ENCODE measurements at regions not wholly inside any gene's neighbourhood (a gene's known extent, or its start where the extent isn't known, plus 50 kb on each side); places are given as distances from the start of the nearest gene placed in this dataset.

DNA sequence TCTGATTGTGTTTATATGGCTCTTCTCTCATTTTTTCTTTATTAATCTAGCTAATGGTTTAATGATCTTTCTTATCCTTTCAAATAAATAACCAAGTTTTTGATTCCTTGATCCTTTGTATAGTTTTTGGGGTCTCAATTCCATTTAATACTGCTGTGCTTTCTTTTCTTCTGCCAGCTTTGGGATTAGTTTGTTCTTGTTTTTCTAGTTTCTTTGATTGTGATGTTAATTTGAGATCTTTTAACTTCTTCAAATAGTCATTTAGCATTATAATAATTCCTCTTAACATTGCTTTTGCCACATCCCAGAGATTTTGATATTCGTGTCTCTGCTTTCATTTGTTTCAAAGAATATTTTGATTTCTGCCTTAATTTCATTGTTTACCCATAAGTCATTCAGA, 1126.6 kb downstream of the NAALADL2 start:
- TF ChIP-seq, protein P1, sequence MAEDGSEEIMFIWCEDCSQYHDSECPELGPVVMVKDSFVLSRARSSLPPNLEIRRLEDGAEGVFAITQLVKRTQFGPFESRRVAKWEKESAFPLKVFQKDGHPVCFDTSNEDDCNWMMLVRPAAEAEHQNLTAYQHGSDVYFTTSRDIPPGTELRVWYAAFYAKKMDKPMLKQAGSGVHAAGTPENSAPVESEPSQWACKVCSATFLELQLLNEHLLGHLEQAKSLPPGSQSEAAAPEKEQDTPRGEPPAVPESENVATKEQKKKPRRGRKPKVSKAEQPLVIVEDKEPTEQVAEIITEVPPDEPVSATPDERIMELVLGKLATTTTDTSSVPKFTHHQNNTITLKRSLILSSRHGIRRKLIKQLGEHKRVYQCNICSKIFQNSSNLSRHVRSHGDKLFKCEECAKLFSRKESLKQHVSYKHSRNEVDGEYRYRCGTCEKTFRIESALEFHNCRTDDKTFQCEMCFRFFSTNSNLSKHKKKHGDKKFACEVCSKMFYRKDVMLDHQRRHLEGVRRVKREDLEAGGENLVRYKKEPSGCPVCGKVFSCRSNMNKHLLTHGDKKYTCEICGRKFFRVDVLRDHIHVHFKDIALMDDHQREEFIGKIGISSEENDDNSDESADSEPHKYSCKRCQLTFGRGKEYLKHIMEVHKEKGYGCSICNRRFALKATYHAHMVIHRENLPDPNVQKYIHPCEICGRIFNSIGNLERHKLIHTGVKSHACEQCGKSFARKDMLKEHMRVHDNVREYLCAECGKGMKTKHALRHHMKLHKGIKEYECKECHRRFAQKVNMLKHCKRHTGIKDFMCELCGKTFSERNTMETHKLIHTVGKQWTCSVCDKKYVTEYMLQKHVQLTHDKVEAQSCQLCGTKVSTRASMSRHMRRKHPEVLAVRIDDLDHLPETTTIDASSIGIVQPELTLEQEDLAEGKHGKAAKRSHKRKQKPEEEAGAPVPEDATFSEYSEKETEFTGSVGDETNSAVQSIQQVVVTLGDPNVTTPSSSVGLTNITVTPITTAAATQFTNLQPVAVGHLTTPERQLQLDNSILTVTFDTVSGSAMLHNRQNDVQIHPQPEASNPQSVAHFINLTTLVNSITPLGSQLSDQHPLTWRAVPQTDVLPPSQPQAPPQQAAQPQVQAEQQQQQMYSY (CRISPR knock-in tag; IDR thresholded peaks at IDR 0.05), result no peak
- TF ChIP-seq, protein P2, sequence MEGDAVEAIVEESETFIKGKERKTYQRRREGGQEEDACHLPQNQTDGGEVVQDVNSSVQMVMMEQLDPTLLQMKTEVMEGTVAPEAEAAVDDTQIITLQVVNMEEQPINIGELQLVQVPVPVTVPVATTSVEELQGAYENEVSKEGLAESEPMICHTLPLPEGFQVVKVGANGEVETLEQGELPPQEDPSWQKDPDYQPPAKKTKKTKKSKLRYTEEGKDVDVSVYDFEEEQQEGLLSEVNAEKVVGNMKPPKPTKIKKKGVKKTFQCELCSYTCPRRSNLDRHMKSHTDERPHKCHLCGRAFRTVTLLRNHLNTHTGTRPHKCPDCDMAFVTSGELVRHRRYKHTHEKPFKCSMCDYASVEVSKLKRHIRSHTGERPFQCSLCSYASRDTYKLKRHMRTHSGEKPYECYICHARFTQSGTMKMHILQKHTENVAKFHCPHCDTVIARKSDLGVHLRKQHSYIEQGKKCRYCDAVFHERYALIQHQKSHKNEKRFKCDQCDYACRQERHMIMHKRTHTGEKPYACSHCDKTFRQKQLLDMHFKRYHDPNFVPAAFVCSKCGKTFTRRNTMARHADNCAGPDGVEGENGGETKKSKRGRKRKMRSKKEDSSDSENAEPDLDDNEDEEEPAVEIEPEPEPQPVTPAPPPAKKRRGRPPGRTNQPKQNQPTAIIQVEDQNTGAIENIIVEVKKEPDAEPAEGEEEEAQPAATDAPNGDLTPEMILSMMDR (IDR thresholded peaks at IDR 0.05), result no peak
- TF ChIP-seq SMAD4 (CRISPR knock-in tag; IDR thresholded peaks at IDR 0.05), result no peak

All from WTC11 (cell line).